Body of pancreas (tissue), 4 donors: ENCODE measurements at regions not wholly inside any gene's neighbourhood (a gene's known extent, or its start where the extent isn't known, plus 50 kb on each side); places are given as distances from the start of the nearest gene placed in this dataset.

Source experiments
- POLR2A ChIP-seq, 3 donors: fragments of 450-650 bp; IDR thresholded peaks; one replicate each; pipeline ENCODE4 v1.6.1; 2016; ENCODE audit warnings: antibody characterized with exemption in 3 of 3, mild to moderate bottlenecking in 2 of 3
- TF ChIP-seq, protein P1 (sequence below), 7 experiments: fragments of 450-650 bp in 4 of 7; fragments of 200-600 bp in 3 of 7; sonication (generic) in 3 of 7; IDR thresholded peaks; one replicate each; pipeline ENCODE4 v1.5.1; 2016 to 2019; ENCODE audit warnings: antibody characterized with exemption in 7 of 7

DNA sequence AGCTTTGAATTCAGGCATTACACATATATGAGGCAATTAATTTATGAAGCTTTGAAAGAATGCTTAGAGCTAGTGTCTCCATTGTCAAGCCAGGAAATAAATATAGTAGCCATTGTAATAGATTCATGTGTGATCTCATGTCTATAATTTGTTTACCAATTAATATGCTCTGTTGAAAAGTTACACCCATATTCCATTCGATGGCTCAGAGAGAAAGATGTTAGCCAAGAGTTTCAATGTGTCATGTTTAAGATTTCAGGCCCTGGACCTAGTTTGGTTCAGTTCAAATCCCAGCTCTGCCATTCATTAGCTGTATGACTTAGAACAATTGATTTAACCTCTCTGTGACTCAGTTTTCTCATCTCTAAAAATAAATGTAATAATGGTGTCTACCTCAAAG lies 263.3 kb downstream of the SNCA start:
- TF ChIP-seq, protein P1, sequence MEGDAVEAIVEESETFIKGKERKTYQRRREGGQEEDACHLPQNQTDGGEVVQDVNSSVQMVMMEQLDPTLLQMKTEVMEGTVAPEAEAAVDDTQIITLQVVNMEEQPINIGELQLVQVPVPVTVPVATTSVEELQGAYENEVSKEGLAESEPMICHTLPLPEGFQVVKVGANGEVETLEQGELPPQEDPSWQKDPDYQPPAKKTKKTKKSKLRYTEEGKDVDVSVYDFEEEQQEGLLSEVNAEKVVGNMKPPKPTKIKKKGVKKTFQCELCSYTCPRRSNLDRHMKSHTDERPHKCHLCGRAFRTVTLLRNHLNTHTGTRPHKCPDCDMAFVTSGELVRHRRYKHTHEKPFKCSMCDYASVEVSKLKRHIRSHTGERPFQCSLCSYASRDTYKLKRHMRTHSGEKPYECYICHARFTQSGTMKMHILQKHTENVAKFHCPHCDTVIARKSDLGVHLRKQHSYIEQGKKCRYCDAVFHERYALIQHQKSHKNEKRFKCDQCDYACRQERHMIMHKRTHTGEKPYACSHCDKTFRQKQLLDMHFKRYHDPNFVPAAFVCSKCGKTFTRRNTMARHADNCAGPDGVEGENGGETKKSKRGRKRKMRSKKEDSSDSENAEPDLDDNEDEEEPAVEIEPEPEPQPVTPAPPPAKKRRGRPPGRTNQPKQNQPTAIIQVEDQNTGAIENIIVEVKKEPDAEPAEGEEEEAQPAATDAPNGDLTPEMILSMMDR (IDR thresholded peaks at IDR 0.05), result no peak
- no peak for TF ChIP-seq POLR2A (IDR thresholded peaks at IDR 0.05)
